ENCODE measurements at regions not wholly inside any gene's neighbourhood (a gene's known extent, or its start where the extent isn't known, plus 50 kb on each side); places are given as distances from the start of the nearest gene placed in this dataset.

DNA sequence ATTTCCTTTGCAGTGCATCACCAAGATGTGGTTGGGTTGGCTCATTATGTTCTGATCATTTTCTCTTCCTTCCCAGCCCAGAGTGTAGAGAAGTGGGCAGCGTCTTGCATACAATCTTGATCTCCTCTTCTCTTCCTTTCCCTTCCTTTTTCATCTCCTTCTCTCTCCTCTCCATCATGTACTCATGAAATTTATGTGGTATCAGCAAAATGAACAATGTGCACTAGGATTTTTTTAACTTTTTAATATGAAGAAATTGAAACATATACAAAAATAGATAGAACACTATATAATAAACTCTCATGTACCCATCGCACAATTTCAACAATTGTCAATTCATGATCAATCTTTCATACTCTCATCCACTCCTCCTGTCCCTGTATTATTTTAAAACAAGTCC, 593.5 kb downstream of the BCOR start:
- TF ChIP-seq, protein P1, sequence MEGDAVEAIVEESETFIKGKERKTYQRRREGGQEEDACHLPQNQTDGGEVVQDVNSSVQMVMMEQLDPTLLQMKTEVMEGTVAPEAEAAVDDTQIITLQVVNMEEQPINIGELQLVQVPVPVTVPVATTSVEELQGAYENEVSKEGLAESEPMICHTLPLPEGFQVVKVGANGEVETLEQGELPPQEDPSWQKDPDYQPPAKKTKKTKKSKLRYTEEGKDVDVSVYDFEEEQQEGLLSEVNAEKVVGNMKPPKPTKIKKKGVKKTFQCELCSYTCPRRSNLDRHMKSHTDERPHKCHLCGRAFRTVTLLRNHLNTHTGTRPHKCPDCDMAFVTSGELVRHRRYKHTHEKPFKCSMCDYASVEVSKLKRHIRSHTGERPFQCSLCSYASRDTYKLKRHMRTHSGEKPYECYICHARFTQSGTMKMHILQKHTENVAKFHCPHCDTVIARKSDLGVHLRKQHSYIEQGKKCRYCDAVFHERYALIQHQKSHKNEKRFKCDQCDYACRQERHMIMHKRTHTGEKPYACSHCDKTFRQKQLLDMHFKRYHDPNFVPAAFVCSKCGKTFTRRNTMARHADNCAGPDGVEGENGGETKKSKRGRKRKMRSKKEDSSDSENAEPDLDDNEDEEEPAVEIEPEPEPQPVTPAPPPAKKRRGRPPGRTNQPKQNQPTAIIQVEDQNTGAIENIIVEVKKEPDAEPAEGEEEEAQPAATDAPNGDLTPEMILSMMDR (IDR thresholded peaks at IDR 0.05; ENCODE audit: low read depth, low read length, poor library complexity, severe bottlenecking), result no peak
- TF ChIP-seq EZH2phosphoT487 (IDR thresholded peaks at IDR 0.05; ENCODE audit: borderline replicate concordance, low read length), result no peak

Data from DOHH2 (cell line).